ENCODE measurements at regions not wholly inside any gene's neighbourhood (a gene's known extent, or its start where the extent isn't known, plus 50 kb on each side); places are given as distances from the start of the nearest gene placed in this dataset.
A peak's percentile ranks its signal among the peaks of the same experiment; 100 is the strongest.

GRCh38 chr3:164479406-164479805 lies 598.9 kb downstream of the SI start:
- Histone ChIP-seq H3K4me3 (no peak overlapping the region), H3K9me3 (no peaks in the 10 kb centered on the region), H3K27ac (no peak overlapping the region), H3K4me1 (no peaks in the 10 kb centered on the region), H3K27me3 (no peaks in the 10 kb centered on the region), H3K36me3 (no peaks in the 10 kb centered on the region)
- no peak for ATAC-seq
- intact Hi-C loops (cut with DNase I), result no loop called here
- TF ChIP-seq, protein P1, sequence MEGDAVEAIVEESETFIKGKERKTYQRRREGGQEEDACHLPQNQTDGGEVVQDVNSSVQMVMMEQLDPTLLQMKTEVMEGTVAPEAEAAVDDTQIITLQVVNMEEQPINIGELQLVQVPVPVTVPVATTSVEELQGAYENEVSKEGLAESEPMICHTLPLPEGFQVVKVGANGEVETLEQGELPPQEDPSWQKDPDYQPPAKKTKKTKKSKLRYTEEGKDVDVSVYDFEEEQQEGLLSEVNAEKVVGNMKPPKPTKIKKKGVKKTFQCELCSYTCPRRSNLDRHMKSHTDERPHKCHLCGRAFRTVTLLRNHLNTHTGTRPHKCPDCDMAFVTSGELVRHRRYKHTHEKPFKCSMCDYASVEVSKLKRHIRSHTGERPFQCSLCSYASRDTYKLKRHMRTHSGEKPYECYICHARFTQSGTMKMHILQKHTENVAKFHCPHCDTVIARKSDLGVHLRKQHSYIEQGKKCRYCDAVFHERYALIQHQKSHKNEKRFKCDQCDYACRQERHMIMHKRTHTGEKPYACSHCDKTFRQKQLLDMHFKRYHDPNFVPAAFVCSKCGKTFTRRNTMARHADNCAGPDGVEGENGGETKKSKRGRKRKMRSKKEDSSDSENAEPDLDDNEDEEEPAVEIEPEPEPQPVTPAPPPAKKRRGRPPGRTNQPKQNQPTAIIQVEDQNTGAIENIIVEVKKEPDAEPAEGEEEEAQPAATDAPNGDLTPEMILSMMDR (IDR thresholded peaks at IDR 0.05), result no peak
- DNase-seq, result no peak

DNA sequence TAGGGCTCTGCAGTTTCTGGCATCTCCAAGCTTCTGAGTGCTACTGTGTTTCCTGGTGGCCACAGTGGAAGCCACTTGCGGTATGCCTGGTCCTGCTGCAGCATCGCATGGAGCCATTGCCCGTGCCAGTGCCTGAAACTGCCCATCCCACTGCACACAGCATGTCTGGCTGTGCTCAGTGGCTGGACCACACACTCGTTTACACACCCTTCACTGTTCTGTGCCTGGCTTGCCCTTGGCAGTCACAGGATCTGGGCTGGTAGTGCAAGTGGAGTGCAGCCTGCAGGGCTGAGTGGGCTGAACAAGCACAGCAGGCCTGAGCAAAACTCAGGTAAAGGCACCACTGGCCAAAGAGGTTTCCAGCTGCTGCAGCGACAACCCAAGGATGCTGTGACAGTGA lies 600.0 kb downstream of the SI start:
- DNase-seq, result no peak
- H3K27me3 ChIP-seq, result no peaks in the 10 kb centered on the region
- no peaks in the 10 kb centered on the region for H3K36me3 ChIP-seq
- intact Hi-C loops (cut with DNase I), result no loop called here
- no peak overlapping the region for H3K4me3 ChIP-seq
- no peaks in the 10 kb centered on the region for H3K4me1 ChIP-seq
- no peaks in the 10 kb centered on the region for H3K9me3 ChIP-seq
- peak; percentile 36 for ATAC-seq
- TF ChIP-seq, protein P1 (IDR thresholded peaks at IDR 0.05), result no peak
- H3K27ac ChIP-seq, result no peak overlapping the region

GRCh38 chr3:164477403-164477802 lies 600.9 kb downstream of the SI start:
- DNase-seq (no peak), ATAC-seq (peak; percentile 16)
- intact Hi-C loops (cut with DNase I), result no loop called here
- H3K27ac ChIP-seq, result no peak overlapping the region
- TF ChIP-seq, protein P1 (IDR thresholded peaks at IDR 0.05), result no peak
- H3K36me3 ChIP-seq, result no peaks in the 10 kb centered on the region
- H3K4me1 ChIP-seq, result no peaks in the 10 kb centered on the region
- H3K4me3 ChIP-seq, result no peak overlapping the region
- H3K9me3 ChIP-seq, result no peaks in the 10 kb centered on the region
- H3K27me3 ChIP-seq, result no peaks in the 10 kb centered on the region

DNA sequence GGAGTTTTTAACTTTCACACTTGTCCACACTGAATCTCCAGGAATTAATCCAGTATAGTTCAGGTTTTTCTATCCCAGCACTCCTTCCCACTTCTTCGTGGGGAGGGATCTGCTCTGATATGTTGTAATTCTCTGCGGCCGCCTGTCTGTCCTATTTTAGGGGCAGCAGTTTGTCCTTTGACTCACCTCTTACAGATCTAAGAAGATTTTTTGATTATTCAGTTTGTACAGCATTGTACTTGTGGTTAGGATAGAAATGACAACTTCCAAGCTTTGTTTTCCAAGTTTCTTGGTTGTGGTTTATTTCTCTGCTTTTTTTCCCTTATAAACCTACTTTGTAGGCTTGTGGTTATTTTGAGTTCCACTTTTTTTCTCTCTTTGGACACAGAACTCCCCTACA lies 601.7 kb downstream of the SI start:
- intact Hi-C loops (cut with DNase I), result no loop called here
- no peak overlapping the region for H3K4me3 ChIP-seq
- no peaks in the 10 kb centered on the region for H3K9me3 ChIP-seq
- H3K36me3 ChIP-seq, result no peaks in the 10 kb centered on the region
- no peak for ATAC-seq
- no peaks in the 10 kb centered on the region for H3K27me3 ChIP-seq
- H3K4me1 ChIP-seq, result no peaks in the 10 kb centered on the region
- H3K27ac ChIP-seq, result no peak overlapping the region
- TF ChIP-seq, protein P1 (IDR thresholded peaks at IDR 0.05), result no peak
- DNase-seq, result no peak

DNA sequence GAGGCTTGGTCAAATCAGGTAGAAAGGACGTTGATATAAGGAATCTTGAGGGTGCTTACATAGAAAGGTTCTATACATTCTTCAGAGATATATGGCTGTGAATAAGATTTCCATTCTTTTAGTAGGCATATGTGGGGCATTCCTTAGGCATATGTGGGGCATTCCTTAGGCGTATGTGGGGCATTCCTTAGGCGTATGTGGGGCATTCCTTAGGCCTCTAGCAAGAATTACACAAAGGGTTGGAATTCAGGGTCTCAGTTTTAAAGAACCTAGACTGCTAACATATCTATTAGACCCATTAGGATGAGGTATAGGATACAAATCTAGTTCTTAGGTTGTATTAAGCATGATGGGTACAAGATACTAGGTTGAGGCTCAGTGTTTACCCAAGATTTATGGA lies 607.8 kb downstream of the SI start:
- Histone ChIP-seq H3K4me3 (no peak overlapping the region), H3K36me3 (no peaks in the 10 kb centered on the region), H3K27ac (no peak overlapping the region), H3K27me3 (no peaks in the 10 kb centered on the region), H3K9me3 (no peaks in the 10 kb centered on the region), H3K4me1 (no peaks in the 10 kb centered on the region)
- no peak for ATAC-seq
- intact Hi-C loops (cut with DNase I), result no loop called here
- no peak for DNase-seq
- TF ChIP-seq, protein P1 (IDR thresholded peaks at IDR 0.05), result no peak

DNA sequence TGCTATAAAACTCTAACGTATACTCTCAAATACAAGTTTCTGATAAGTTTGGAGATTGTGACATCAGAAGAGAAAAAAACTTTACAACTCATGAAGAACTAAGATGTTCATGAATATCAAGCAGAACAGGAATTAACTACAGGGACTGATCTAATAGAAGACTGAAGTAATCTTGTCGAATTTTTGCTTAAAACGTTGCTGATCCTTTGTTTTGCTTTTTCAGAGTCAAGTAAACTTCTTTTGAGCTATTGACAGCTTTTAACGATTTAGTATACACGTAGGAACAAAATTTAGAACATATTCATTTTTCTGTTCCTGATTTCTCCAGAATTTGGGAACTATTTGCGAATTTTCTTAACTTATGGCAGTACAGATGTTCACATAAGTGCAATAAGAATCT lies 610.2 kb downstream of the SI start:
- no peak for ATAC-seq
- intact Hi-C loops (cut with DNase I), result no loop called here
- Histone ChIP-seq H3K9me3 (no peaks in the 10 kb centered on the region), H3K4me3 (no peak overlapping the region), H3K27me3 (no peaks in the 10 kb centered on the region), H3K4me1 (no peaks in the 10 kb centered on the region), H3K36me3 (no peaks in the 10 kb centered on the region), H3K27ac (no peak overlapping the region)
- TF ChIP-seq, protein P1 (IDR thresholded peaks at IDR 0.05), result no peak
- no peak for DNase-seq

Data from upper lobe of right lung (tissue), 1 donor.